SU-DHL-6 (cell line): ENCODE measurements at regions not wholly inside any gene's neighbourhood (a gene's known extent, or its start where the extent isn't known, plus 50 kb on each side); places are given as distances from the start of the nearest gene placed in this dataset.

Experiments
- H2AFZ ChIP-seq: fragments of 200-600 bp; sonication (generic); 2 replicates; pipeline ENCODE4 v1.6.1; 2014; ENCODE audit warnings: low read depth, mild to moderate bottlenecking, moderate library complexity, mixed read lengths, antibody characterized with exemption, low read length; ENCODE audit not compliant: severe bottlenecking
- H3F3A ChIP-seq: fragments of 200-600 bp; shearing (Covaris generic); 2 replicates; pipeline ENCODE4 v1.6.0; 2016; ENCODE audit warnings: antibody characterized with exemption, mild to moderate bottlenecking; ENCODE audit not compliant: insufficient read depth
- H3K27ac ChIP-seq: fragments of 200-600 bp; sonication (generic); 2 replicates; pipeline ENCODE4 v1.5.1; 2016; ENCODE audit warnings: low read depth, mild to moderate bottlenecking, low read length, moderate library complexity, mixed read lengths
- H3K27me3 ChIP-seq: fragments of 200-600 bp; sonication (generic), shearing (Covaris generic); 2 replicates; pipeline ENCODE4 v1.6.0; 2014; ENCODE audit warnings: mild to moderate bottlenecking, low read length
- H3K36me3 ChIP-seq: fragments of 200-600 bp; sonication (generic); 2 replicates; pipeline ENCODE4 v1.6.1; 2014; ENCODE audit warnings: mild to moderate bottlenecking, low read length, mixed read lengths
- H3K4me2 ChIP-seq: fragments of 300-600, 200-600 bp; shearing (Covaris generic), sonication (generic); 2 replicates; pipeline ENCODE4 v1.6.0; 2014; ENCODE audit warnings: low read length, low read depth, mild to moderate bottlenecking; ENCODE audit not compliant: poor library complexity, severe bottlenecking
- H3K4me3 ChIP-seq: fragments of 200-600 bp; sonication (generic); 2 replicates; pipeline ENCODE4 v1.5.1; 2014; ENCODE audit warnings: antibody characterized with exemption, low read length, mild to moderate bottlenecking, mixed read lengths; ENCODE audit not compliant: insufficient read depth, poor library complexity, severe bottlenecking
- H3K79me2 ChIP-seq: fragments of 200-600 bp; sonication (generic); 2 replicates; pipeline ENCODE4 v1.6.1; 2014; ENCODE audit warnings: mild to moderate bottlenecking, low read length, moderate library complexity; ENCODE audit not compliant: insufficient read depth
- H3K9ac ChIP-seq: fragments of 200-600 bp; sonication (generic); 2 replicates; pipeline ENCODE4 v1.7.0; 2014; ENCODE audit warnings: mild to moderate bottlenecking, low read length
- H3K9me2 ChIP-seq: fragments of 200-600 bp; sonication (generic); replicated peaks from 2 replicates; pipeline ENCODE4 v1.6.1; 2014; ENCODE audit warnings: low read length; ENCODE audit not compliant: insufficient read depth
- H3K9me3 ChIP-seq: fragments of 200-600 bp; sonication (generic); 2 replicates; pipeline ENCODE4 v1.6.1; 2014; ENCODE audit warnings: low read length, mixed read lengths; ENCODE audit not compliant: insufficient read depth
- H4K20me1 ChIP-seq: fragments of 200-600 bp; sonication (generic); 2 replicates; pipeline ENCODE4 v1.6.1; 2014; ENCODE audit warnings: low read depth, mild to moderate bottlenecking, antibody characterized with exemption, low read length, moderate library complexity, mixed read lengths
- EZH2phosphoT487 ChIP-seq: fragments of 200-600 bp; sonication (generic), shearing (Covaris generic); conservative IDR thresholded peaks from 2 replicates; pipeline ENCODE4 v1.6.1; 2018; ENCODE audit warnings: mild to moderate bottlenecking, antibody characterized with exemption, low read length, moderate library complexity, mixed read lengths
- TF ChIP-seq, protein P1 (sequence below): fragments of 200-600 bp; sonication (generic); IDR thresholded peaks from one replicate; pipeline ENCODE4 v1.5.1; 2017; ENCODE audit warnings: antibody characterized with exemption, mild to moderate bottlenecking, low read length, moderate library complexity; ENCODE audit not compliant: insufficient read depth, poor library complexity, severe bottlenecking

DNA sequence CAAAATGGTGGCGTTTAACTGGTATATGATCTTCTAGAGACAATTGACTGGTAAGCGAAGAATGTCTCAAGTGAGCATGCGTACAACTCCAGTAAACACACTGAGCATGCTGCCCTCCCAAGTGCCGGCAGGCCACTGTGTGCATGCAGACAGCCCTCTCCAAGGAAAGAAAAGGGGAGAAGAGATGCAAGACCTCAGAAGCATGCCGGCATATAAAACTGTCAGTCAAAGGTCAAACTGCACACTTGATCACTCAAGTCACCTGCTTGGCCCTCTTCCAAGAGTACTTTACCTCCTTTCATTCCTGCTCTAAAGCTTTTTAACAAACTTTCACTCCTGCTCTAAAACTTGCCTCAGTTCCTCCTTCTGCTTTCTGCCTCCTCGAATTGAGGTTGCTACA is 910.2 kb downstream of the TAF11L14 start:
- no peak overlapping the region for H3K4me2 ChIP-seq
- H3K27ac ChIP-seq = no peak overlapping the region
- no peaks in the 10 kb centered on the region for H3K9me2 ChIP-seq
- H2AFZ ChIP-seq = no peak overlapping the region
- no peaks in the 10 kb centered on the region for H4K20me1 ChIP-seq
- H3K27me3 ChIP-seq = no peaks in the 10 kb centered on the region
- H3F3A ChIP-seq = no peaks in the 10 kb centered on the region
- H3K9me3 ChIP-seq = peaks cover 7% of the 10 kb centered on the region; the same call in 1 of the 2 replicates
- H3K4me3 ChIP-seq = no peak overlapping the region
- no peak for TF ChIP-seq EZH2phosphoT487
- TF ChIP-seq, protein P1, sequence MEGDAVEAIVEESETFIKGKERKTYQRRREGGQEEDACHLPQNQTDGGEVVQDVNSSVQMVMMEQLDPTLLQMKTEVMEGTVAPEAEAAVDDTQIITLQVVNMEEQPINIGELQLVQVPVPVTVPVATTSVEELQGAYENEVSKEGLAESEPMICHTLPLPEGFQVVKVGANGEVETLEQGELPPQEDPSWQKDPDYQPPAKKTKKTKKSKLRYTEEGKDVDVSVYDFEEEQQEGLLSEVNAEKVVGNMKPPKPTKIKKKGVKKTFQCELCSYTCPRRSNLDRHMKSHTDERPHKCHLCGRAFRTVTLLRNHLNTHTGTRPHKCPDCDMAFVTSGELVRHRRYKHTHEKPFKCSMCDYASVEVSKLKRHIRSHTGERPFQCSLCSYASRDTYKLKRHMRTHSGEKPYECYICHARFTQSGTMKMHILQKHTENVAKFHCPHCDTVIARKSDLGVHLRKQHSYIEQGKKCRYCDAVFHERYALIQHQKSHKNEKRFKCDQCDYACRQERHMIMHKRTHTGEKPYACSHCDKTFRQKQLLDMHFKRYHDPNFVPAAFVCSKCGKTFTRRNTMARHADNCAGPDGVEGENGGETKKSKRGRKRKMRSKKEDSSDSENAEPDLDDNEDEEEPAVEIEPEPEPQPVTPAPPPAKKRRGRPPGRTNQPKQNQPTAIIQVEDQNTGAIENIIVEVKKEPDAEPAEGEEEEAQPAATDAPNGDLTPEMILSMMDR = no peak
- H3K36me3 ChIP-seq = no peaks in the 10 kb centered on the region
- no peak overlapping the region for H3K9ac ChIP-seq
- H3K79me2 ChIP-seq = no peaks in the 10 kb centered on the region

GRCh38 chr5:18546591-18546990 is 912.3 kb downstream of the TAF11L14 start:
- TF ChIP-seq EZH2phosphoT487 = no peak
- TF ChIP-seq, protein P1 = no peak
- H3K4me3 ChIP-seq = no peak overlapping the region
- H3K27ac ChIP-seq = no peak overlapping the region
- no peaks in the 10 kb centered on the region for H3K79me2 ChIP-seq
- H3K9me3 ChIP-seq = peaks cover 7% of the 10 kb centered on the region; the same call in 1 of the 2 replicates
- no peaks in the 10 kb centered on the region for H4K20me1 ChIP-seq
- no peak overlapping the region for H3K9ac ChIP-seq
- H3K36me3 ChIP-seq = no peaks in the 10 kb centered on the region
- H3F3A ChIP-seq = no peaks in the 10 kb centered on the region
- H3K4me2 ChIP-seq = no peak overlapping the region
- no peaks in the 10 kb centered on the region for H3K9me2 ChIP-seq
- H2AFZ ChIP-seq = no peak overlapping the region
- H3K27me3 ChIP-seq = no peaks in the 10 kb centered on the region

DNA sequence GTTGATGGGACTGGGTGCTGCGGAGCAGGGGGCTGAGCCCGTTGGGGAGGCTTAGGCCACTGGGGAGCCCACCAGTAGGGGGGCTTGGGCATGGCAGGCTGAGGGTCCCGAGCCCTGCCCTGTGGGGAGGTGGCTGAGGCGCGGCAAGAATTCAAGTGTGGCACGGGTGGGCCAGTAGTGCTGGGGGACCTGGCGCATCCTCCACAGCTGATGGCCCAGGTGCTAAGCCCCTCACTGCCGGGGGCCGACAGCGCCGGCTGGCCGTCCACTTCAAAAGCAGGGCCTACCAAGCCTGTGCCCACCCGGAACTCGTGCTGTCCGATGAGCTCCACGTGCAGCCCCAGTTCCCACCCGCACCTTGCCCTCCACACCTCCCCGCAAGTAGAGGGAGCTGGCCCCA is 917.5 kb downstream of the TAF11L14 start:
- Histone ChIP-seq H3K27me3 (no peaks in the 10 kb centered on the region), H3F3A (no peaks in the 10 kb centered on the region), H3K36me3 (no peaks in the 10 kb centered on the region), H3K9me3 (peaks cover 7% of the 10 kb centered on the region; the same call in 1 of the 2 replicates), H3K4me3 (no peak overlapping the region), H3K9ac (no peak overlapping the region), H2AFZ (no peak overlapping the region), H4K20me1 (no peaks in the 10 kb centered on the region), H3K27ac (no peak overlapping the region), H3K4me2 (no peak overlapping the region), H3K79me2 (no peaks in the 10 kb centered on the region), H3K9me2 (no peaks in the 10 kb centered on the region)
- TF ChIP-seq EZH2phosphoT487 = no peak

DNA sequence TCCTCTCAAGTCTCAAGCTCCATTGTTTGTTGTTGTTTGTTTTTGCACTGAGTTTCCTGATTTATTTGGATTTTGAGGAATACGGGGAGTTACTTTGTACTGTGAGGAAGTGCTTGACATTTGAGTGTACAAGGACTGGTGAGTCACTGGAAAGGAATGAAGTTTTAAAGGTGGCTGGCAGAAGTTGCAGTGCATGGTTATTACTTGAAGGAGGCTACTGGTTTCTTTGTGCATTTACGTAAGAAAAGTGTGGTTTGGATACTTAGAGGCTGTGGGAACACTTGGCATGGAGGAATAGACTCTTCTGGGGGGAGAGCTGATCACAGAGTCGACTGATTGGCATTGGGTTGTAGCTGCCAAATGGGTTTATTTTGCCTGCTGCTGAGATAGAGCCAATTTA is 919.0 kb downstream of the TAF11L14 start:
- no peaks in the 10 kb centered on the region for H3F3A ChIP-seq
- H2AFZ ChIP-seq = no peak overlapping the region
- H3K36me3 ChIP-seq = no peaks in the 10 kb centered on the region
- no peaks in the 10 kb centered on the region for H3K9me2 ChIP-seq
- H3K79me2 ChIP-seq = no peaks in the 10 kb centered on the region
- H3K9me3 ChIP-seq = no peaks in the 10 kb centered on the region
- no peaks in the 10 kb centered on the region for H3K27me3 ChIP-seq
- TF ChIP-seq, protein P1 = no peak
- TF ChIP-seq EZH2phosphoT487 = no peak
- no peak overlapping the region for H3K27ac ChIP-seq
- no peak overlapping the region for H3K4me2 ChIP-seq
- no peaks in the 10 kb centered on the region for H4K20me1 ChIP-seq
- H3K4me3 ChIP-seq = no peak overlapping the region
- H3K9ac ChIP-seq = no peak overlapping the region
